Head of caudate nucleus (tissue), 42 donors: ENCODE measurements at regions not wholly inside any gene's neighbourhood (a gene's known extent, or its start where the extent isn't known, plus 50 kb on each side); places are given as distances from the start of the nearest gene placed in this dataset.
"Not testable (repeated sequence)": the region's sequence is repeated elsewhere in the genome, so short reads cannot be mapped to it uniquely, and the experiment has no call there.

Source experiments
- DNase-seq, 42 donors: peaks; one replicate each; pipeline versions ENCODE4 v3.0.0 to v3.0.0-alpha.2; 2020 to 2021; ENCODE audit warnings: mixed read lengths in 7 of 42
- intact Hi-C: fragments of 100-400 bp; cut with DNase I; formaldehyde crosslinking; loops from one replicate; pipeline ENCODE4 v1.15.0; 2022

DNA sequence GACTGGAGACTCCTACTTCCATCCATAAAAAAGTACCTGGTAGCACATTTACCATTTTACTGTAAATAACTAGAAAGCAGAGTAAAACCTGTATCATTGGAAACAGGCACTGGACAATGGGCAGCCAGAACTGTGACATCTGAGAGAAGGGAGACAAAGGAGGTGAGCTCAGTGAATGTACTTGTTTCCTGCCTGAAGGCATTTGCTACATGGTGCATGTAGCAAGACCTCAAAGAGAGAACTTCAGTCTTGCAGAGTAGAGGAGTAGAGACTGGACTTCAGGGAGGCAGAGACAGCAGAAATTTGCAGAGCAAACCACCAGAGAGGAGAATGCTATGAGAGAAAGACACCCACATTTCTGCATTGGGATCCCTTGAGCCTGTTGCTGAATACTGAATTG lies 171.0 kb upstream of the CCN2 start:
- intact Hi-C loops = no loop called here
- peak in 1 of 42 donors; percentile 17 for DNase-seq

DNA sequence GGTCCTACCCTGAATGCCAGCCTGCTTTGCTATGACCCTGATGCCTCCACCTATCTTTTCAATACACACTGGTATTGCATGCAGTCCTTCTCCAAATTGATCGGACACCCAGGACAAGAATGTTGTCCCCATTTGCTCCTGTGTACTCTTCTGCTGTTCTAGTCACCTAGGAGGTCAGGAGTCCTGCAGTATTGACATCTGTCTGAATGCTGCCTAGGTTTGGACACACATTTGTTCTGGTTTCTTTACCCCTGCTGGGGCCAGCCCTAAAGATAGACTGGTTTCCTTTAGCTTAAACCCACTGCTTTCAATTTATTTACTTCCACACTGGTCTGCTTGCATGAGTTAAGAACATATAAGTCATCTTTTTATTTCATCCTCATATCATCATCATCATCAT lies 167.0 kb upstream of the CCN2 start:
- no peak for DNase-seq
- intact Hi-C loops = no loop called here

- DNase-seq = no peak
- intact Hi-C loops = no loop called here
These were observed 164.7 kb upstream of the CCN2 start for GRCh38 chr6:132115714-132116366.

DNA sequence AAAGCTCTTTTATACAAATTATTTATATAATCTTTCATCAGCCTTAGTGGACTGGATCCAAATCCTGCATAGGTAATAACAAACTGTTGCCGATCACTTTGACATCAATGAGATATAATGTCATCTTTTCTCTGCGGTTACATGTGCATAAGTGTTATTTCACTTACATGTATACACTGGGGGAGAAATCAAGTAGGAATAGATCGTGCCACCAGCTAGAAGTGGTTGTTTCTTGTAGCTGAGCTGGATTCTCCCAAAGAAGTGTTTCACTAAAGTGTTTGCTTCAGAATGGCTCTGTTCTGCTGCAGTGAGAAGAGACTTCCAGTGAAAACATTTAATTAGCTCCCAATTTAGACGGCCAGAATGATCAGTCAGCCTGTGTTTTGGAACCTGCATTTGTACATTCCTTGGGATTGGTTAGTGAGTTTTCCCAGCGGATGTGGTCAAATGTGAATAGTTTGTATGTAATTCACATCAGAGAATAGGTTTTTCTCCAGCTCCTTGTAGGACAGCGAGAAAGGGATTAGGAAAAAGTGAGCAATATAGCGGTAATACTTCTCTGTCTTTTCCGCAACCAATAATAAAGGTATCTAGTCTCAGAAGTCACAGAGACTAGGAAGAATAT lies 163.1 kb upstream of the CCN2 start:
- intact Hi-C loops = no loop called here
- DNase-seq = no peak

GRCh38 chr6:132109752-132110151 lies 158.6 kb upstream of the CCN2 start:
- intact Hi-C loops, DNase-seq: not testable (repeated sequence)

DNA sequence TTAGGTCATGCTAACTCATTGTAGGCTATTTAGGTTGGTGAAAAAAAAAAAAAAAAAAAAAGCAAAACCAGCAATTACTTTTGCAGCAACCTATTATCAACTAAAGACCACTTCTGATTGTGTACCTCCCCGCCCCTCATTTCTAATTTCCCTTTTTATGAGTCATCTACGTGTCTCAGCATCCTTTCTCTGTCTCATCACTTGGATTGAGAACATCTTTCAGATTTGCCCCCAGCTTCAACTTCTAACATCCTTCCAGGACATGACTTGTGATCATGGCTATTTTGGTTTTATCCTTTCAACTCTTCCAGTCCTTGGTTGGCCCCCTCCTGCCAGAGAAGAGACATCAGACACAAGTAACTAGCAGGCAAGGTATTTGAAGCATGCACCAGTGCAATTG lies 156.7 kb upstream of the CCN2 start:
- DNase-seq = no peak
- intact Hi-C loops = no loop called here

DNA sequence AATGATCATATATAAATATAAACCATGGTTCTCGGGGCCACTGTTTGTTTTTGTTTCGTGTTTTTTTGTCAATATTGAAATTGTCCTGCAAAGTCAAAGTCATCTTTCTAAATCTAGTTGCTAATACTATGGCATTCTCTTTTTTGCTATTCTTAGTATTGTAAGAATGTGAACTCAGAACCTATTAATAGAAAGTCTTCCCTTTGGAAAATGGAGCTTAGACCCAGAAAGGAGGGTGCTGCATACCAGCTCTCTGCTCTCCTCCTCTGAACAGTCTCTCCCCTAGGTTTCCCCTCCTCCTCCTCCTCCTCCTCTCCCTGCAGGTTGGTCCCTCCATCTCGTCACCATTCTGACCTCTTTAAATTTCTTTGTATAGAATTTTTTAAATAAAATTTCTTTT lies 150.4 kb upstream of the CCN2 start:
- no peak for DNase-seq
- intact Hi-C loops = no loop called here

DNA sequence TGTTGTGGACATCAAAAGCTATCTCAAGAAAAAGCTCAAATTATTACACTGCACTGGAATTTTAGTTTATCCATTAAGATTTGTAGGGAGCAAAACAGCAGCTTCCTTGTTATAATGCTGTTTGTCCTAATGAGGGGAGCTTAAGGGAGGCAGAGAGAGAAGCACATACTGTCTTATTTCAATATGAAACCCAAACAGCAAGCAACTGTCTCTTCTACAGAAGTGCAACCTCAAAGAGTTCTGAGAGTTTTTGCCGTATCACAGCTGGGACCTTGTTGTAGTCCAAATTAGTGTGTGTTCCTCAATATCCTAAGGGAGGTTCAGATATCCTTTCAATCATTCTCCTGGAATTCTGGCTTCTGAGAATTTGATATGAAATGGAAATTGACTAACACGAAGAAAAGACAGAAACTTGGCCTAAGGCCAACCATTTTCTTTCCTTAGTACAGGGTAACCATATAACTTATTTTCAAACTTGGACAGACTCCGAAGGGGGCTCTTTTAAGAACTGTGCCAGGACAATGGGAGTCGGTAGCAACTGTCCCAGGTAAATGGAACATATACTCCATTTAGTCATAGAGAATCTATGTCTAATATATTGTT lies 149.3 kb upstream of the CCN2 start:
- intact Hi-C loops = no loop called here
- DNase-seq = no peak

GRCh38 chr6:132096996-132097395 lies 145.8 kb upstream of the CCN2 start:
- no peak for DNase-seq
- intact Hi-C loops = no loop called here

- DNase-seq = no peak
These were observed 145.1 kb upstream of the CCN2 start for GRCh38 chr6:132096245-132096644.

GRCh38 chr6:132089173-132089572 lies 138.0 kb upstream of the CCN2 start:
- no peak for DNase-seq
- intact Hi-C loops = no loop called here

More at GRCh38 chr6:132096245-132096644, 145.1 kb upstream of the CCN2 start:
- intact Hi-C loops = no loop called here

GRCh38 chr6:132088150-132088549 lies 137.0 kb upstream of the CCN2 start:
- intact Hi-C loops = no loop called here
- no peak for DNase-seq

GRCh38 chr6:132087391-132087790 lies 136.2 kb upstream of the CCN2 start:
- no peak for DNase-seq
- intact Hi-C loops = no loop called here

DNA sequence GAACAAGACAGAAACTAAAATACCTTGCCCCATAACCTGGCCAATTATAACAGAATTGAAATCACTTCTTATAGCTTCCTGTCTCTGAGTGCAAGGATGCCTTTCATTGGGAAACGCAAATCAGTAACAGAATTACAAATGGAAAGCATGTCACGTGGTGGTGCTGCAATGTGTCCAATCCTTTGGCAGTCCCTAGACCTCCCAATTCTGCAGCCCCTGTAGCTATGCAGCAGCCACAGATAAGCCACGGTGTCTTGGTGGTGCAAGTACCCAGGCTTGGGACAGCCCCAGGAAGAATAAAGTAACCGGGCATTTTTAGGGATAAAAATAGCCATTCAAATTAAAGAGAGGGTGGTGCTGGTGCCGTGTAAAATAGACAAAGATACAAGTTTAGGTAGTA lies 134.6 kb upstream of the CCN2 start:
- intact Hi-C loops = no loop called here
- no peak for DNase-seq

DNA sequence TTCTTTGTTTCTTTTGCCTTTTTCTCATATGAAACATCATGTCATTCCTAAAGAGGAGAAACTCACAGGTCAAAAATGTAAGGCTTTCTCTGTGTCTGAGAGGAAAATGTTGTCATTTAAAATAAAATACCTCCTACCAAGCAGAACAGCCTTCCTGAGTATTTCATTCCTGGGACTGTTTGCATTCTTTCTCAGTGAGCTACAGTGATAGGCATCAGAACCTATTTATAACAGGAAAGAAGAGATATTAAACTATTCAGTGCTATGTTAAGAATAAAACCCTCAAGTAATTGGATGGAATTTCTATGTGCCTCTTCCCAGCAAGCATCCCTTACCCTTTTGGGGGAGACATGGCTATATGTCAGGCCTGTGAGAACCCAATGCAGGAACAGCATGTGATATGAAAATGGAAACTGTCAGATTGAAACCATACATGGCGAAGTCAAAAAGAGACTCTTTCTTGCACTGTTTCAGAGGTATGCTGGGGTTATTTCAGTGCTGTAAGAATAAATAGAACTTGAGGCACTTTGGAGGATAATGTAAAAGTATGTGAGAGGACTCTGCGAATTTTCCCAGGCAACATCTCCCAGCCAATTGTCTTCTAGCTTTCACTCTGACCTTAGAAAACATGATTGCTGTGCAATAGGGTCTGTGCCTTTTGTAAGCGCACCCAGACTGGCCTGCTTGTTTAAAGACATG lies 133.8 kb upstream of the CCN2 start:
- intact Hi-C loops = no loop called here
- no peak for DNase-seq

GRCh38 chr6:132082421-132082820 lies 131.2 kb upstream of the CCN2 start:
- intact Hi-C loops = no loop called here
- DNase-seq = no peak

- intact Hi-C loops = no loop called here
These were observed 130.2 kb upstream of the CCN2 start for GRCh38 chr6:132081338-132081737.

GRCh38 chr6:132079286-132079685 lies 128.1 kb upstream of the CCN2 start:
- intact Hi-C loops = no loop called here
- DNase-seq = no peak

More at GRCh38 chr6:132081338-132081737, 130.2 kb upstream of the CCN2 start:
- no peak for DNase-seq

DNA sequence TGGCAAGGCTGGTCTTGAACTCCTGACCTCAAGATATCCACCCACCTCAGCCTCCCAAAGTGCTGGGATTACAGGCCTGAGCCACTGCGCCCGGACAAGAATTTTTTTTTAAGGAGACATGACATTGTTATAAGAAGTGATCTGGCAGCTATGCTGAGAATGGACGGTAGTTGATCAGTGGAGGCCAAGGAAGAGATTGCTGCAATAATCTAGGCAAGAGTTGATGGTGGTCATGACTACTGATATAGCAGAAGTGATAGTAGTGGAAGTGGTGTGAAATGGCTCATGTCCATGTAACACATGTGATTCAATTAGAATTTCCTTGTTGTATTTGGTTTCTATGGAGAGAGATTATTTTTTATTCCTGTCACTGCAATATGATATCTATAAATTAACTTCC lies 125.3 kb upstream of the CCN2 start:
- no peak for DNase-seq
- intact Hi-C loops = no loop called here

- no peak for DNase-seq
- intact Hi-C loops = no loop called here
These were observed 121.7 kb upstream of the CCN2 start for GRCh38 chr6:132072831-132073230.
